ENCODE measurements at regions not wholly inside any gene's neighbourhood (a gene's known extent, or its start where the extent isn't known, plus 50 kb on each side); places are given as distances from the start of the nearest gene placed in this dataset.
"Not testable (repeated sequence)": the region's sequence is repeated elsewhere in the genome, so short reads cannot be mapped to it uniquely, and the experiment has no call there.

- H3K4me3 Mint-ChIP-seq: no peak overlapping the region
- no peak for ATAC-seq (replicated peaks; ENCODE audit: extremely low read depth, poor library complexity, severe bottlenecking)
- H3K36me3 Mint-ChIP-seq (ENCODE audit: insufficient read depth): no peaks in the 10 kb centered on the region
- H3K9me3 Mint-ChIP-seq: peaks cover 12% of the 10 kb centered on the region
- DNase-seq (ENCODE audit: low spot score in 2 of 2): no peak
- no peaks in the 10 kb centered on the region for H3K27me3 Mint-ChIP-seq
- no peak overlapping the region for H3K27ac Mint-ChIP-seq (ENCODE audit: low read depth)
- no peaks in the 10 kb centered on the region for H3K4me1 Mint-ChIP-seq
These were observed 998.3 kb downstream of the SLC16A7 start for GRCh38 chr12:60594035-60594711.

- Mint-ChIP-seq H3K27me3 (no peaks in the 10 kb centered on the region), H3K36me3 (ENCODE audit: insufficient read depth) (no peaks in the 10 kb centered on the region), H3K4me1 (no peaks in the 10 kb centered on the region), H3K4me3 (no peak overlapping the region), H3K27ac (ENCODE audit: low read depth) (no peak overlapping the region), H3K9me3 (peaks cover 9% of the 10 kb centered on the region)
- ATAC-seq (replicated peaks; ENCODE audit: extremely low read depth, poor library complexity, severe bottlenecking): no peak
- no peak for DNase-seq (ENCODE audit: low spot score in 2 of 2)
These were observed 1006.8 kb downstream of the SLC16A7 start for GRCh38 chr12:60602601-60603000.

GRCh38 chr12:60603475-60603874 is 1007.6 kb downstream of the SLC16A7 start:
- peaks cover 13% of the 10 kb centered on the region for H3K9me3 Mint-ChIP-seq
- not testable (repeated sequence) for H3K36me3 Mint-ChIP-seq (ENCODE audit: insufficient read depth); H3K27ac Mint-ChIP-seq (ENCODE audit: low read depth); H3K4me3 Mint-ChIP-seq; ATAC-seq (replicated peaks; ENCODE audit: extremely low read depth, poor library complexity, severe bottlenecking); H3K27me3 Mint-ChIP-seq; H3K4me1 Mint-ChIP-seq; DNase-seq (ENCODE audit: low spot score in 2 of 2)

- ATAC-seq (replicated peaks; ENCODE audit: extremely low read depth, poor library complexity, severe bottlenecking) (no peak), DNase-seq (ENCODE audit: low spot score in 2 of 2) (no peak)
- H3K36me3 Mint-ChIP-seq (ENCODE audit: insufficient read depth): no peaks in the 10 kb centered on the region
- H3K4me3 Mint-ChIP-seq: no peak overlapping the region
- no peak overlapping the region for H3K27ac Mint-ChIP-seq (ENCODE audit: low read depth)
- no peaks in the 10 kb centered on the region for H3K27me3 Mint-ChIP-seq
- no peaks in the 10 kb centered on the region for H3K4me1 Mint-ChIP-seq
- peaks cover 10% of the 10 kb centered on the region for H3K9me3 Mint-ChIP-seq
These were observed 1020.6 kb downstream of the SLC16A7 start for GRCh38 chr12:60616400-60616799.

GRCh38 chr12:60630796-60631195 is 1035.0 kb downstream of the SLC16A7 start:
- no peaks in the 10 kb centered on the region for H3K4me1 Mint-ChIP-seq
- DNase-seq (ENCODE audit: low spot score in 2 of 2): no peak
- H3K27ac Mint-ChIP-seq (ENCODE audit: low read depth): no peak overlapping the region
- ATAC-seq (replicated peaks; ENCODE audit: extremely low read depth, poor library complexity, severe bottlenecking): no peak
- H3K9me3 Mint-ChIP-seq: peaks cover 14% of the 10 kb centered on the region
- H3K27me3 Mint-ChIP-seq: no peaks in the 10 kb centered on the region
- no peak overlapping the region for H3K4me3 Mint-ChIP-seq
- H3K36me3 Mint-ChIP-seq (ENCODE audit: insufficient read depth): no peaks in the 10 kb centered on the region

- Mint-ChIP-seq H3K27me3 (no peaks in the 10 kb centered on the region), H3K4me1 (no peaks in the 10 kb centered on the region), H3K36me3 (ENCODE audit: insufficient read depth) (no peaks in the 10 kb centered on the region), H3K27ac (ENCODE audit: low read depth) (no peak overlapping the region), H3K4me3 (no peak overlapping the region), H3K9me3 (peaks cover 21% of the 10 kb centered on the region)
- DNase-seq (ENCODE audit: low spot score in 2 of 2) (no peak), ATAC-seq (replicated peaks; ENCODE audit: extremely low read depth, poor library complexity, severe bottlenecking) (no peak)
These were observed 1048.2 kb downstream of the SLC16A7 start for GRCh38 chr12:60644076-60644475.

GRCh38 chr12:60666895-60667294 is 1071.1 kb downstream of the SLC16A7 start:
- Mint-ChIP-seq H3K4me3 (no peak overlapping the region), H3K9me3 (peaks cover 31% of the 10 kb centered on the region), H3K27me3 (no peaks in the 10 kb centered on the region), H3K36me3 (ENCODE audit: insufficient read depth) (no peaks in the 10 kb centered on the region), H3K4me1 (no peaks in the 10 kb centered on the region), H3K27ac (ENCODE audit: low read depth) (no peak overlapping the region)
- no peak for ATAC-seq (replicated peaks; ENCODE audit: extremely low read depth, poor library complexity, severe bottlenecking)
- DNase-seq (ENCODE audit: low spot score in 2 of 2): no peak

- no peak for DNase-seq (ENCODE audit: low spot score in 2 of 2)
- H3K4me1 Mint-ChIP-seq: no peaks in the 10 kb centered on the region
- H3K9me3 Mint-ChIP-seq: peaks cover 40% of the 10 kb centered on the region
- ATAC-seq (replicated peaks; ENCODE audit: extremely low read depth, poor library complexity, severe bottlenecking): no peak
- no peak overlapping the region for H3K27ac Mint-ChIP-seq (ENCODE audit: low read depth)
- no peaks in the 10 kb centered on the region for H3K36me3 Mint-ChIP-seq (ENCODE audit: insufficient read depth)
- no peaks in the 10 kb centered on the region for H3K27me3 Mint-ChIP-seq
- H3K4me3 Mint-ChIP-seq: no peak overlapping the region
These were observed 1077.1 kb downstream of the SLC16A7 start for GRCh38 chr12:60672949-60673348.

- Mint-ChIP-seq H3K4me3 (no peak overlapping the region), H3K9me3 (peaks cover 8% of the 10 kb centered on the region), H3K27ac (ENCODE audit: low read depth) (no peak overlapping the region), H3K27me3 (no peaks in the 10 kb centered on the region), H3K4me1 (no peaks in the 10 kb centered on the region), H3K36me3 (ENCODE audit: insufficient read depth) (no peaks in the 10 kb centered on the region)
- DNase-seq (ENCODE audit: low spot score in 2 of 2): no peak
- no peak for ATAC-seq (replicated peaks; ENCODE audit: extremely low read depth, poor library complexity, severe bottlenecking)
These were observed 1089.3 kb downstream of the SLC16A7 start for GRCh38 chr12:60684988-60685655.

GRCh38 chr12:60689137-60689536 is 1093.3 kb downstream of the SLC16A7 start:
- no peaks in the 10 kb centered on the region for H3K36me3 Mint-ChIP-seq (ENCODE audit: insufficient read depth)
- H3K27me3 Mint-ChIP-seq: no peaks in the 10 kb centered on the region
- H3K27ac Mint-ChIP-seq (ENCODE audit: low read depth): no peak overlapping the region
- DNase-seq (ENCODE audit: low spot score in 2 of 2): no peak
- no peaks in the 10 kb centered on the region for H3K4me1 Mint-ChIP-seq
- no peak overlapping the region for H3K4me3 Mint-ChIP-seq
- ATAC-seq (replicated peaks; ENCODE audit: extremely low read depth, poor library complexity, severe bottlenecking): no peak
- peaks cover 8% of the 10 kb centered on the region for H3K9me3 Mint-ChIP-seq

GRCh38 chr12:60693019-60693626 is 1097.3 kb downstream of the SLC16A7 start:
- Mint-ChIP-seq H3K27me3 (no peaks in the 10 kb centered on the region), H3K27ac (ENCODE audit: low read depth) (no peak overlapping the region), H3K4me3 (no peak overlapping the region), H3K4me1 (no peaks in the 10 kb centered on the region), H3K9me3 (peaks cover 3% of the 10 kb centered on the region), H3K36me3 (ENCODE audit: insufficient read depth) (no peaks in the 10 kb centered on the region)
- ATAC-seq (replicated peaks; ENCODE audit: extremely low read depth, poor library complexity, severe bottlenecking) (no peak), DNase-seq (ENCODE audit: low spot score in 2 of 2) (no peak)

- Mint-ChIP-seq H3K4me3 (no peak overlapping the region), H3K4me1 (no peaks in the 10 kb centered on the region), H3K36me3 (ENCODE audit: insufficient read depth) (no peaks in the 10 kb centered on the region), H3K27ac (ENCODE audit: low read depth) (no peak overlapping the region), H3K27me3 (no peaks in the 10 kb centered on the region), H3K9me3 (peaks cover 16% of the 10 kb centered on the region)
- DNase-seq (ENCODE audit: low spot score in 2 of 2) (no peak), ATAC-seq (replicated peaks; ENCODE audit: extremely low read depth, poor library complexity, severe bottlenecking) (no peak)
These were observed 1108.5 kb downstream of the SLC16A7 start for GRCh38 chr12:60704171-60704914.

Measured in central memory CD8-positive, alpha-beta T cell (primary cell).